Transverse colon (tissue), 3 donors: ENCODE measurements at regions not wholly inside any gene's neighbourhood (a gene's known extent, or its start where the extent isn't known, plus 50 kb on each side); places are given as distances from the start of the nearest gene placed in this dataset.

Experiments used
- CTCF ChIP-seq, 5 experiments: fragments of 200-600 bp in 3 of 5; fragments of 450-650 bp in 2 of 5; sonication (generic) in 3 of 5; IDR thresholded peaks; 1 replicate in 2 of 5; 2 replicates in 3 of 5; pipeline ENCODE4 v1.5.1; 2016 to 2017; ENCODE audit warnings: antibody characterized with exemption in 5 of 5, inconsistent platforms in 3 of 5, mild to moderate bottlenecking in 2 of 5, moderate library complexity in 1 of 5
- EP300 ChIP-seq: sonication (generic); formaldehyde crosslinking; IDR thresholded peaks from one replicate; pipeline ENCODE4 v1.6.1; 2017; ENCODE audit warnings: antibody characterized with exemption, low read depth
- POLR2A ChIP-seq: fragments of 450-650 bp; IDR thresholded peaks from one replicate; pipeline ENCODE4 v1.6.1; 2016; ENCODE audit warnings: antibody characterized with exemption, mild to moderate bottlenecking, moderate library complexity

GRCh38 chr18:47721876-47722275 is 208.6 kb downstream of the SMAD2 start:
- no peak for TF ChIP-seq CTCF (IDR thresholded peaks at IDR 0.05)
- no peak for TF ChIP-seq EP300
- TF ChIP-seq POLR2A: no peak
